IPS DF 4.7 (cell line): ENCODE measurements at regions not wholly inside any gene's neighbourhood (a gene's known extent, or its start where the extent isn't known, plus 50 kb on each side); places are given as distances from the start of the nearest gene placed in this dataset.

Experiments used
- DNase-seq: peaks from one replicate; pipeline ENCODE4 v3.0.0-alpha.2; 2013; ENCODE audit warnings: low spot score; ENCODE audit errors: extremely low read depth

- DNase-seq: no peak
These were observed 166.4 kb upstream of the ADGRL2 start for GRCh38 chr1:81634294-81634693.

GRCh38 chr1:81619156-81619555, 181.6 kb upstream of the ADGRL2 start:
- DNase-seq: no peak

GRCh38 chr1:81618376-81618775, 182.4 kb upstream of the ADGRL2 start:
- no peak for DNase-seq

- no peak for DNase-seq
These were observed 183.3 kb upstream of the ADGRL2 start for GRCh38 chr1:81617308-81617967.

GRCh38 chr1:81613803-81614202, 186.9 kb upstream of the ADGRL2 start:
- no peak for DNase-seq

- no peak for DNase-seq
These were observed 192.8 kb upstream of the ADGRL2 start for GRCh38 chr1:81607924-81608323.

- no peak for DNase-seq
These were observed 193.6 kb upstream of the ADGRL2 start for GRCh38 chr1:81607086-81607485.

GRCh38 chr1:81606656-81607055, 194.1 kb upstream of the ADGRL2 start:
- DNase-seq: no peak

- no peak for DNase-seq
These were observed 195.7 kb upstream of the ADGRL2 start for GRCh38 chr1:81605023-81605422.

- DNase-seq: no peak
These were observed 199.7 kb upstream of the ADGRL2 start for GRCh38 chr1:81600878-81601622.

GRCh38 chr1:81600363-81600762, 200.4 kb upstream of the ADGRL2 start:
- no peak for DNase-seq

GRCh38 chr1:81598623-81599022, 202.1 kb upstream of the ADGRL2 start:
- DNase-seq: no peak

GRCh38 chr1:81597720-81598426, 202.9 kb upstream of the ADGRL2 start:
- DNase-seq: no peak

GRCh38 chr1:81596341-81596740, 204.4 kb upstream of the ADGRL2 start:
- DNase-seq: no peak

GRCh38 chr1:81594206-81594605, 206.5 kb upstream of the ADGRL2 start:
- DNase-seq: no peak

- no peak for DNase-seq
These were observed 208.5 kb upstream of the ADGRL2 start for GRCh38 chr1:81592233-81592632.

- no peak for DNase-seq
These were observed 210.6 kb upstream of the ADGRL2 start for GRCh38 chr1:81590171-81590570.

- DNase-seq: no peak
These were observed 212.6 kb upstream of the ADGRL2 start for GRCh38 chr1:81588149-81588548.

- no peak for DNase-seq
These were observed 213.3 kb upstream of the ADGRL2 start for GRCh38 chr1:81587426-81587825.

- DNase-seq: no peak
These were observed 215.4 kb upstream of the ADGRL2 start for GRCh38 chr1:81585371-81585770.

- no peak for DNase-seq
These were observed 216.3 kb upstream of the ADGRL2 start for GRCh38 chr1:81584398-81584797.

GRCh38 chr1:81583878-81584277, 216.9 kb upstream of the ADGRL2 start:
- DNase-seq: no peak
